ENCODE measurements at regions not wholly inside any gene's neighbourhood (a gene's known extent, or its start where the extent isn't known, plus 50 kb on each side); places are given as distances from the start of the nearest gene placed in this dataset.

- peaks cover 42% of the 10 kb centered on the region for H3K36me3 Mint-ChIP-seq
- H3K4me1 Mint-ChIP-seq: peaks cover 18% of the 10 kb centered on the region
- H3K27ac Mint-ChIP-seq: peak overlapping the region; percentile 60
- CTCF ChIA-PET: no interaction called here
- no peaks in the 10 kb centered on the region for H3K27me3 Mint-ChIP-seq (ENCODE audit: low read depth)
- ATAC-seq (no peak), DNase-seq (ENCODE audit: low spot score) (no peak)
- TF ChIP-seq ZNF425 (CRISPR knock-in tag; conservative IDR thresholded peaks at IDR 0.05) (no peak), GABPB1 (CRISPR knock-in tag; IDR thresholded peaks at IDR 0.05) (no peak), GRHL2 (CRISPR knock-in tag; IDR thresholded peaks at IDR 0.05; ENCODE audit: insufficient replicate concordance, severe bottlenecking) (no peak), ELF4 (CRISPR knock-in tag; IDR thresholded peaks at IDR 0.05; ENCODE audit: low read depth) (no peak), E2F5 (CRISPR knock-in tag; IDR thresholded peaks at IDR 0.05) (no peak), MAX (CRISPR knock-in tag; IDR thresholded peaks at IDR 0.05) (no peak), HMGXB4 (CRISPR knock-in tag; IDR thresholded peaks at IDR 0.05) (no peak), RORB (CRISPR knock-in tag; IDR thresholded peaks at IDR 0.05) (no peak)
- H3K4me3 Mint-ChIP-seq: no peak overlapping the region
- peaks cover 9% of the 10 kb centered on the region for H3K9me3 Mint-ChIP-seq
- POLR2A ChIA-PET: interaction anchor here (0.9 to 1.1 kb wide), 2 partner anchors 8 to 28 kb away, joined by 3 read pairs; no protein-coding TSS in a partner anchor
Observed at GRCh38 chr12:124461851-124462623, 105.4 kb downstream of the NCOR2 start.

GRCh38 chr12:124461241-124461673, 106.2 kb downstream of the NCOR2 start:
- Mint-ChIP-seq H3K9me3 (peaks cover 9% of the 10 kb centered on the region), H3K4me1 (peaks cover 18% of the 10 kb centered on the region), H3K36me3 (peaks cover 38% of the 10 kb centered on the region), H3K27ac (peak overlapping the region; percentile 60; the same call in 1 of the 2 replicates), H3K4me3 (no peak overlapping the region), H3K27me3 (ENCODE audit: low read depth) (no peaks in the 10 kb centered on the region)
- DNase-seq (ENCODE audit: low spot score) (no peak), ATAC-seq (no peak)
- ChIA-PET CTCF (no interaction called here), POLR2A (no interaction called here)
- no peak for TF ChIP-seq OVOL2 (CRISPR knock-in tag; IDR thresholded peaks at IDR 0.05; ENCODE audit: borderline replicate concordance)
- no peak for TF ChIP-seq IRF2 (CRISPR knock-in tag; IDR thresholded peaks at IDR 0.05; ENCODE audit: borderline replicate concordance, low read depth)
- no peak for TF ChIP-seq ZSCAN18 (CRISPR knock-in tag; IDR thresholded peaks at IDR 0.05)
- TF ChIP-seq PRDM15 (CRISPR knock-in tag; IDR thresholded peaks at IDR 0.05): no peak
- TF ChIP-seq ATF2 (CRISPR knock-in tag; IDR thresholded peaks at IDR 0.05; ENCODE audit: borderline replicate concordance, low read depth): no peak
- no peak for TF ChIP-seq SMAD4 (CRISPR knock-in tag; IDR thresholded peaks at IDR 0.05)
- no peak for TF ChIP-seq ZNF671 (CRISPR knock-in tag; IDR thresholded peaks at IDR 0.05)
- TF ChIP-seq NR3C1 (CRISPR knock-in tag; conservative IDR thresholded peaks at IDR 0.05; ENCODE audit: low read depth): no peak
- no peak for TF ChIP-seq ZNF425 (CRISPR knock-in tag; conservative IDR thresholded peaks at IDR 0.05)
- TF ChIP-seq HMGA2 (CRISPR knock-in tag; IDR thresholded peaks at IDR 0.05): no peak

Data from WTC11 (cell line).